Heart right ventricle (tissue), 16 donors: ENCODE measurements at regions not wholly inside any gene's neighbourhood (a gene's known extent, or its start where the extent isn't known, plus 50 kb on each side); places are given as distances from the start of the nearest gene placed in this dataset.

Source experiments
- ATAC-seq, 8 donors: fragments of 200-7000 bp; cut with Tn5 transposase; one replicate each; pipeline ENCODE4 v1.9.1; 2020; ENCODE audit warnings: mild to moderate bottlenecking in 8 of 8, moderate library complexity in 8 of 8, moderate number of reproducible peaks in 1 of 8
- DNase-seq, 2 donors: peaks; one replicate each; pipeline ENCODE4 v3.0.0-alpha.2; 2020
- H3K27ac ChIP-seq, 10 donors: fragments of 200-600 bp; sonication (generic) in 2 of 10; one replicate each; pipeline versions ENCODE4 v1.5.0 to v1.8.0; 2020 to 2022; ENCODE audit warnings: mild to moderate bottlenecking in 3 of 10
- H3K27me3 ChIP-seq, 7 donors: fragments of 200-600 bp; one replicate each; pipeline ENCODE4 v1.8.0; 2021 to 2022; ENCODE audit warnings: mild to moderate bottlenecking in 2 of 7
- H3K36me3 ChIP-seq, 9 donors: fragments of 200-600 bp; sonication (generic) in 1 of 9; one replicate each; pipeline versions ENCODE4 v1.5.0 to v1.8.0; 2020 to 2022; ENCODE audit warnings: mild to moderate bottlenecking in 2 of 9
- H3K4me1 ChIP-seq, 9 donors: fragments of 200-600 bp; sonication (generic) in 1 of 9; one replicate each; pipeline versions ENCODE4 v1.5.0 to v1.8.0; 2020 to 2022; ENCODE audit warnings: mild to moderate bottlenecking in 4 of 9
- H3K4me3 ChIP-seq, 10 donors: fragments of 200-600 bp; sonication (generic) in 2 of 10; one replicate each; pipeline versions ENCODE4 v1.5.0 to v1.8.0; 2020 to 2022; ENCODE audit warnings: mild to moderate bottlenecking in 7 of 10, moderate library complexity in 2 of 10
- H3K9me3 ChIP-seq, 11 donors: fragments of 200-600 bp in 10 of 11; sonication (generic) in 2 of 11; one replicate each; pipeline versions ENCODE4 v1.5.0 to v1.8.0; 2013 to 2022; ENCODE audit warnings: mild to moderate bottlenecking in 2 of 11, control low read depth in 1 of 11, moderate library complexity in 1 of 11
- WGBS, 2 donors: extraction: QIAGEN DNeasy Blood & Tissue Kit; methylation state at CpG; one replicate each; pipeline ENCODE4 v1.1.7; 2013; ENCODE audit warnings: inconsistent platforms in 1 of 2; 5-methylcytosine and 5-hydroxymethylcytosine counted together
- intact Hi-C, 10 donors: fragments of 100-400 bp; cut with DNase I; formaldehyde crosslinking; loops; one replicate each; pipeline versions ENCODE4 v1.11.1 to v1.14.2; 2022
- TF ChIP-seq, protein P1 (sequence below), 9 donors: fragments of 200-600 bp; sonication (generic) in 2 of 9; IDR thresholded peaks; one replicate each; pipeline versions ENCODE4 v1.5.0 to v1.8.0; 2021 to 2022; ENCODE audit warnings: antibody characterized with exemption in 9 of 9, mild to moderate bottlenecking in 5 of 9, moderate library complexity in 1 of 9
- donor health status: Arrhythmogenic right ventricular cardiomyopathy.
- donor health status: ischemic (EF 13 %, LVEDD 7.1; RV severe dilation, severe dysfunction).
- donor health status: healthy with polysubstance abuse.
- donor health status: DM: no; HTN: yes; CAD: no.
- donor health status: DM: no; HTN: no; CAD: no.
- donor health status: ischemic (EF 25% LVEDD 6.9; RV normal size, moderate dysfunction).
- donor health status: ischemic (EF 25% LVEDD 5.7; RV mildly dilated, moderate dysfunction).
- donor health status: healthy.
- donor health status: DM: yes; HTN: yes; CAD: no.
- donor health status: Ischemic cardiomyopathy.
- donor health status: ischemic (EF 35%, LVEDD 5.7; RV mildly dilated, moderate dysfunction).
- donor health status: nonischemic (EF 11% LVEDD 7.7; RV severe dilation, severe dysfunction).
- donor health status: DM: yes; HTN: yes; CAD: no.
- donor health status: PGD.
- donor health status: ischemic (EF 29% LVEDD 5.4; RV normal size, mild dysfunction).
- donor health status: nonischemic (EF 23%, LVEDD 6.1; RV moderate dilation, normal function).

DNA sequence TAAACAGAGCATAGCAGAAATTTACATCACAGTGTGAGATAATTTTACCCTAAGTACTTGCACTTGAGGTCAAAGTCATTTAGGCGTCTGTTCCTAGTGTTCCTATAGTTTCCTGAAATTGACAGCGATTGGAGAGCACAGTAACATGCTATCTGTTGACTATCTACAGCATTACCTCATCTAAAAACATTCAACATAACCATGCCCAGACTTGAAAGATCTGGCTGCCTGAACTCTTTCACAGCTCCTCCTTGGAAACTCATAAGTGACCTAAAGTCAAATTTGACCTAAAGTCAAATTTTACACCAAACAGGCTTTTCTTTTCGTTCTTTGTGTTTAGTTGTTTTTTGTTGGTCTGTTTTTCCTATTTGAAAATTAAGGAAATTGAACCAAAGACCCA lies 233.8 kb upstream of the UBASH3B start:
- 67 to 78% methylated on average over 3 of the region's 3 CpGs for WGBS, 2 donors
- Histone ChIP-seq H3K4me1 (no peaks in the 10 kb centered on the region), H3K36me3 (no peaks in the 10 kb centered on the region), H3K9me3 (peaks cover 0 to 4% (median 0%) of the 10 kb centered on the region in 11 donors), H3K4me3 (no peak overlapping the region), H3K27me3 (no peaks in the 10 kb centered on the region), H3K27ac (no peak overlapping the region)
- intact Hi-C loops, result no loop called here
- TF ChIP-seq, protein P1, sequence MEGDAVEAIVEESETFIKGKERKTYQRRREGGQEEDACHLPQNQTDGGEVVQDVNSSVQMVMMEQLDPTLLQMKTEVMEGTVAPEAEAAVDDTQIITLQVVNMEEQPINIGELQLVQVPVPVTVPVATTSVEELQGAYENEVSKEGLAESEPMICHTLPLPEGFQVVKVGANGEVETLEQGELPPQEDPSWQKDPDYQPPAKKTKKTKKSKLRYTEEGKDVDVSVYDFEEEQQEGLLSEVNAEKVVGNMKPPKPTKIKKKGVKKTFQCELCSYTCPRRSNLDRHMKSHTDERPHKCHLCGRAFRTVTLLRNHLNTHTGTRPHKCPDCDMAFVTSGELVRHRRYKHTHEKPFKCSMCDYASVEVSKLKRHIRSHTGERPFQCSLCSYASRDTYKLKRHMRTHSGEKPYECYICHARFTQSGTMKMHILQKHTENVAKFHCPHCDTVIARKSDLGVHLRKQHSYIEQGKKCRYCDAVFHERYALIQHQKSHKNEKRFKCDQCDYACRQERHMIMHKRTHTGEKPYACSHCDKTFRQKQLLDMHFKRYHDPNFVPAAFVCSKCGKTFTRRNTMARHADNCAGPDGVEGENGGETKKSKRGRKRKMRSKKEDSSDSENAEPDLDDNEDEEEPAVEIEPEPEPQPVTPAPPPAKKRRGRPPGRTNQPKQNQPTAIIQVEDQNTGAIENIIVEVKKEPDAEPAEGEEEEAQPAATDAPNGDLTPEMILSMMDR (IDR thresholded peaks at IDR 0.05), result no peak
- no peak for ATAC-seq
- no peak for DNase-seq

DNA sequence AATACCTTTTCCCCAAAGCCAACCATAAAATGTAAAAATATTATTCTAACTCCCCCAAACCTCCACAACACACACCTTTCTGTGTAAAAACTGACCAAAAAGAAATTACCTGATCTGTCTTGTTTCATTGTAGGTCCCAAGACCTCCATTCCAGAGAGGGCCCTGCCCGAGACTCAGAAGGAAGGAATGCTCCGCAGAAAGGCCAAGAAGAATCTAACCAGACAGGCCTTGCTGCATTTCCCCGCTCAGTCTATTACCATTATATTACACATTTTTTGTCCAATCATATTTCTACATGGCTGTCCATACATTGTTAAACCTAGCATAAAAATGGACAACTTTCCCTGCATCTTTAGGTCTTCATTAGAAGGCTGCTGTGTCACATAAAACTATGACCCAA lies 237.5 kb upstream of the UBASH3B start:
- H3K4me1 ChIP-seq, result no peaks in the 10 kb centered on the region
- WGBS, 2 donors, result 98% methylated on average over 3 of the region's 3 CpGs
- H3K27ac ChIP-seq, result no peak overlapping the region
- no peaks in the 10 kb centered on the region for H3K36me3 ChIP-seq
- ATAC-seq, result no peak
- TF ChIP-seq, protein P1 (IDR thresholded peaks at IDR 0.05), result no peak
- no peak overlapping the region for H3K4me3 ChIP-seq
- no peaks in the 10 kb centered on the region for H3K27me3 ChIP-seq
- DNase-seq, result no peak
- intact Hi-C loops, result no loop called here
- H3K9me3 ChIP-seq, result peaks cover 0 to 40% (median 16%) of the 10 kb centered on the region in 11 donors

DNA sequence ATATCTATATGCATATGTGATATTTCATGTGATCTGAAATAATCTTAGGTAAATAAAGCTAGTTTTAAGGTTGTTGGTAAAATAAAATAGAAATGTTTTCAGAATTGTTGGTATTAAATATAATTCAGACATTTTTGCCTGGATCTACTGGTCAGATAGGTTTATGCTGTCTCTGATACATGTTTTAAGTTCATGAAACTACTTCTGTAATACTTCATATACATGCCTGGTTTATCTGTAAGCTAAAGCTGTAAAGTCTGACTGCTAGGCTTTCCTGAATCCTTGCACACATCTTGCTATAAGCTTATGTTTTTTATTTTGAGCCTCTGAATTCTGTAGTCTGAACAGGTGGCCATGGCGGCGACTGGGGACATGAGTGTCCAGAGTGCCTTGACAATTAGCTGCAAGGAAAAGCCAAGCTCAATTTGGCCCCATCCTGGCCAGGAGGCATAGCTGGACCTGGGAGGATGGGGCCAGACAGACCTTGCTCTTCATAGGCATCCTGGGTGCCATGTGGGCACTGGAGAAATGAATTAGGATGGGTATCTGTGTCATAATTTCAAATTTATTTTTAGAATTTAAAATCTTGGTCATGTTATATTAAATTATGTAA lies 241.0 kb upstream of the UBASH3B start:
- intact Hi-C loops, result no loop called here
- no peaks in the 10 kb centered on the region for H3K4me1 ChIP-seq
- H3K4me3 ChIP-seq, result no peak overlapping the region
- no peak overlapping the region for H3K27ac ChIP-seq
- no peak for ATAC-seq
- H3K27me3 ChIP-seq, result no peaks in the 10 kb centered on the region
- no peaks in the 10 kb centered on the region for H3K36me3 ChIP-seq
- no peak for DNase-seq
- peaks cover 0 to 44% (median 16%) of the 10 kb centered on the region in 11 donors for H3K9me3 ChIP-seq
- WGBS, 2 donors, result 96 to 98% methylated on average over 2 of the region's 2 CpGs
- TF ChIP-seq, protein P1 (IDR thresholded peaks at IDR 0.05), result no peak

DNA sequence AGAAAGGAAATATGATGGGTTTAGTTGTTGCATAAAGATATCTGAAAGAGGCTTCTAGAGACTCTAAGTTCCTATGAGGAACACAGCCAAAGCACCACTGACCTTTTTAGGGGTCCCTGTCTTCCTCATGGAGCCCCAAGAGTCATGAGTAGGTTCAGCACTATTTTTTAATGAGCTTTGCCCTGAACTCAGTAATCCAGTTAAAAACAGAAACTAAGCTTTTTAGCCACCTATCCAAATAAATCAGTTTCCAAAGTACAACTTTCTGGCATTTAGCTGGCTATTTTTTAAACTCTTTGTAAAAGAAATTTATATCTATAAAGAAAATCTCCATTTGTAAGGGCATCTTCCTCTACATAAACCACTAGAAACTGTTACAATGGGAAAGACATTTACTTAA lies 241.8 kb upstream of the UBASH3B start:
- Histone ChIP-seq H3K4me1 (no peaks in the 10 kb centered on the region), H3K36me3 (no peaks in the 10 kb centered on the region), H3K9me3 (peaks cover 0 to 44% (median 16%) of the 10 kb centered on the region in 11 donors), H3K4me3 (no peak overlapping the region), H3K27me3 (no peaks in the 10 kb centered on the region), H3K27ac (no peak overlapping the region)
- TF ChIP-seq, protein P1 (IDR thresholded peaks at IDR 0.05), result no peak
- ATAC-seq (no peak), DNase-seq (no peak)
- intact Hi-C loops, result no loop called here
